Stomach (tissue), 4 donors: ENCODE measurements at regions not wholly inside any gene's neighbourhood (a gene's known extent, or its start where the extent isn't known, plus 50 kb on each side); places are given as distances from the start of the nearest gene placed in this dataset.

Source experiments
- CTCF ChIP-seq, 7 experiments: fragments of 450-650 bp in 4 of 7; fragments of 200-600 bp in 3 of 7; sonication (generic) in 3 of 7; IDR thresholded peaks; one replicate each; pipeline ENCODE4 v1.5.1; 2016 to 2019; ENCODE audit warnings: antibody characterized with exemption in 7 of 7, control low read depth in 2 of 7, mild to moderate bottlenecking in 1 of 7
- POLR2A ChIP-seq, 4 donors: fragments of 450-650 bp; IDR thresholded peaks; one replicate each; pipeline ENCODE4 v1.6.1; 2016; ENCODE audit warnings: antibody characterized with exemption in 4 of 4, control low read depth in 2 of 4, mild to moderate bottlenecking in 1 of 4, moderate library complexity in 1 of 4
- POLR2AphosphoS5 ChIP-seq, 3 donors: sonication (generic); formaldehyde crosslinking; IDR thresholded peaks; one replicate each; pipeline ENCODE4 v1.6.1; 2016; ENCODE audit warnings: antibody characterized with exemption in 3 of 3

DNA sequence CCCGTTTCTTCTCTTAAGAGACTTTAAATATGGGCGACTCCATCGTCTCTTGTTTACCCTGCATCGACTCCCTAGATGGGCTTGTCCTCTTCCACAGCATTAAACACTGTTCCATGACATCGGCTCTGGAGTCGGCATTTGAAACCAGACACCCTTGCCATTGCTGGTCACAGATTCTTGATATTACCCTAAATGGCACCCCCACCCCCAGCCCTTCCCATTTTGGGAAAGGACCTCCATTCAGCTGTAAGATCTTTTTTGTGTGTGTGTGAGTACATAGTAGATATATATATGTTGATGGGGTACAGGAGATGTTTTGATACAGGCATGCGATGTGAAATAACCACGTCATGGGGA is 51.1 kb upstream of the SH3PXD2B start:
- TF ChIP-seq POLR2AphosphoS5 (IDR thresholded peaks at IDR 0.05) (no peak), CTCF (IDR thresholded peaks at IDR 0.05) (no peak), POLR2A (IDR thresholded peaks at IDR 0.05) (no peak)
